Glutamatergic neuron (in vitro differentiated cells): ENCODE measurements at regions not wholly inside any gene's neighbourhood (a gene's known extent, or its start where the extent isn't known, plus 50 kb on each side); places are given as distances from the start of the nearest gene placed in this dataset.

ENCODE experiments used
- DNase-seq: peaks from one replicate; pipeline ENCODE4 v3.0.0; 2022
- H3K27ac Mint-ChIP-seq: one replicate; pipeline ENCODE4 v1.8.0; 2020; ENCODE audit warnings: mild to moderate bottlenecking, mixed read lengths, inconsistent platforms; ENCODE audit not compliant: unreplicated experiment
- H3K27me3 Mint-ChIP-seq: one replicate; pipeline ENCODE4 v1.8.0; 2020; ENCODE audit warnings: mild to moderate bottlenecking, moderate library complexity, mixed read lengths, inconsistent platforms; ENCODE audit not compliant: unreplicated experiment
- H3K36me3 Mint-ChIP-seq: one replicate; pipeline ENCODE4 v1.8.0; 2020; ENCODE audit warnings: mild to moderate bottlenecking, mixed read lengths, inconsistent platforms; ENCODE audit not compliant: unreplicated experiment
- H3K4me1 Mint-ChIP-seq: one replicate; pipeline ENCODE4 v1.8.0; 2020; ENCODE audit warnings: mild to moderate bottlenecking, low read depth, mixed read lengths, inconsistent platforms; ENCODE audit not compliant: unreplicated experiment
- H3K4me3 Mint-ChIP-seq: one replicate; pipeline ENCODE4 v1.8.0; 2020; ENCODE audit warnings: mild to moderate bottlenecking, mixed read lengths, inconsistent platforms; ENCODE audit not compliant: unreplicated experiment
- H3K9me3 Mint-ChIP-seq: one replicate; pipeline ENCODE4 v1.8.0; 2020; ENCODE audit warnings: mild to moderate bottlenecking, moderate library complexity, mixed read lengths, inconsistent platforms; ENCODE audit not compliant: unreplicated experiment
- TF ChIP-seq, protein P1 (sequence below): fragments of 200-600 bp; sonication (generic); IDR thresholded peaks from one replicate; pipeline ENCODE4 v1.5.0; 2021; ENCODE audit not compliant: partially characterized antibody, unreplicated experiment

DNA sequence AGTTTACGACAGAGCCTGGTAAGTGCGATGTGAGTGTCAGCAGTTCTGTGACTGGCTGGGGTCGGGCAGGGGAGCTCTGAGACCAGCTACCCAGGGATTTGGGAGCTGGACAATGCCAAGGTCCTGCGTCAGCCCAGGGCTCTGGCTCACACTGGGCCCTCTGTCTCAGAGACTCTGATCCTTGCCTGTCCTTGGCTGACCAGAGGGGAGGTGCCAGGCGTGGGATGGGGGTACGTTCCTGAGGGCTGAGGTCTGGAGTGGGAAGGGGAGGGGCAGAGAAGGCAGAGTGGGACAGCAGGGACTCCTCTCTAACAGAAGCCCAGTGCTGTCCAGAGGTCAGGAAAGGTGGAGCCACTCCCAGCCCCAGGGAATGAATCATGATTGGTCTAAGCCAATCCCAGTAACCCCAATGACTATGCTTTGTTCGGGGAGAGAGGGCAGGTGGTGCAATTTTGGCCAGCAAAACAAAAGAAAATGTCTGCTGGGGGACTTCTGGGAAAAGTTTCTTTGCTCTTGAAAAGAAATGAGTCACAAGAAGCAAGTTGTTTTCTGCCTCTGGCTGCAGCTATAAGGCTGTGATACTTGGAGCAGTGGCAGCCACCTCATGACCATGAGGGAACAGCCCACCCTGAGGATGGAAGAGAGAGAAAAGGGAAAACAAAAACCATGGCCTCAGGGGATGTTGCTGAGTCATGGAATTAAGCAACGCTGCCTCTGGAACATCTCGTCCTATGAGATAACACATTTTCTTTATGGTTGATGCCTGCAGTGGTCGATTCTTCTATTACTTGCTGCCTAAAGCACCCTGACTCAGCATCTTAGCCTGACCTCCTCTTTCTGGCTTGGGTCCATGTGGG is 108.3 kb downstream of the CHST1 start:
- Mint-ChIP-seq H3K4me1 (peaks cover 37% of the 10 kb centered on the region), H3K9me3 (peaks cover 18% of the 10 kb centered on the region), H3K27ac (peak overlapping the region; percentile 30), H3K27me3 (peaks cover 13% of the 10 kb centered on the region), H3K4me3 (peak overlapping the region; percentile 16), H3K36me3 (peaks cover 8% of the 10 kb centered on the region)
- DNase-seq, result no peak
- TF ChIP-seq, protein P1, sequence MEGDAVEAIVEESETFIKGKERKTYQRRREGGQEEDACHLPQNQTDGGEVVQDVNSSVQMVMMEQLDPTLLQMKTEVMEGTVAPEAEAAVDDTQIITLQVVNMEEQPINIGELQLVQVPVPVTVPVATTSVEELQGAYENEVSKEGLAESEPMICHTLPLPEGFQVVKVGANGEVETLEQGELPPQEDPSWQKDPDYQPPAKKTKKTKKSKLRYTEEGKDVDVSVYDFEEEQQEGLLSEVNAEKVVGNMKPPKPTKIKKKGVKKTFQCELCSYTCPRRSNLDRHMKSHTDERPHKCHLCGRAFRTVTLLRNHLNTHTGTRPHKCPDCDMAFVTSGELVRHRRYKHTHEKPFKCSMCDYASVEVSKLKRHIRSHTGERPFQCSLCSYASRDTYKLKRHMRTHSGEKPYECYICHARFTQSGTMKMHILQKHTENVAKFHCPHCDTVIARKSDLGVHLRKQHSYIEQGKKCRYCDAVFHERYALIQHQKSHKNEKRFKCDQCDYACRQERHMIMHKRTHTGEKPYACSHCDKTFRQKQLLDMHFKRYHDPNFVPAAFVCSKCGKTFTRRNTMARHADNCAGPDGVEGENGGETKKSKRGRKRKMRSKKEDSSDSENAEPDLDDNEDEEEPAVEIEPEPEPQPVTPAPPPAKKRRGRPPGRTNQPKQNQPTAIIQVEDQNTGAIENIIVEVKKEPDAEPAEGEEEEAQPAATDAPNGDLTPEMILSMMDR, result no peak

DNA sequence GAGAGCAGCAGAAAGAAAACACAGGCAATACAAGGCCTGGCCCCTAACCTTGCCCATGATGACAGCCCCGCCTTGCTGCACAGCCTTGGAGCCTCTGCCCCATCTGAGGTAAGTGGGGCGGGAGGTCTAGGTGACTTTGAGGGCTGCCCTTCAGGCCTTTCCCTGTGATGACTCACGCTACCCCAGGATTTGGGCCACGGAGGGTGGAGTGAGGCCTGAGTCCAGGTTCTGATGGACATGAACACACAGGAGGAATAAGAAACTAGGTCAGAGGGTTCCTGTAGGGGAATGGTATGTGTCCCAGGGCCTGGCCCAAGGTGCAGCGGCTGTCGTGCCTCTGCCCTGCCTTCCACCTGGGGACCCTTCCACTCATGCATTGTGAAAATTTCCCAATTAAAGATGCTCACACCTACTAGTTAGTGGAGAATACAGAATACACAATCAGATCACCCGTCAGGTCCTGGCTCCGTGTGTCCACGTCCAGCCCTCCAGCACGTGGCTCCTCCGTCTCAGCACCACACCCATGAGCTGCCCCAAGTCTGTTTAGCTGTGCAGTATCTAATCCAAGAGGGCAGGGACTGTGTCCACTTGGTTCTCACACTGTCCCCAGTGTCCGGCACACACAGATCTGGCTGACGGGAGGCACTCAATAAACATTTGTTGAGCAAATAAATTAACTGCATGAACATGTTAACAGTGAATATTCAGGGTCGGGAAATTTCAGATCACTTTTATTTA is 111.0 kb downstream of the CHST1 start:
- TF ChIP-seq, protein P1, result no peak
- no peak for DNase-seq
- H3K4me1 Mint-ChIP-seq, result peaks cover 31% of the 10 kb centered on the region
- peaks cover 17% of the 10 kb centered on the region for H3K9me3 Mint-ChIP-seq
- H3K27ac Mint-ChIP-seq, result peak overlapping the region; percentile 28
- no peak overlapping the region for H3K4me3 Mint-ChIP-seq
- peaks cover 8% of the 10 kb centered on the region for H3K27me3 Mint-ChIP-seq
- peaks cover 8% of the 10 kb centered on the region for H3K36me3 Mint-ChIP-seq

DNA sequence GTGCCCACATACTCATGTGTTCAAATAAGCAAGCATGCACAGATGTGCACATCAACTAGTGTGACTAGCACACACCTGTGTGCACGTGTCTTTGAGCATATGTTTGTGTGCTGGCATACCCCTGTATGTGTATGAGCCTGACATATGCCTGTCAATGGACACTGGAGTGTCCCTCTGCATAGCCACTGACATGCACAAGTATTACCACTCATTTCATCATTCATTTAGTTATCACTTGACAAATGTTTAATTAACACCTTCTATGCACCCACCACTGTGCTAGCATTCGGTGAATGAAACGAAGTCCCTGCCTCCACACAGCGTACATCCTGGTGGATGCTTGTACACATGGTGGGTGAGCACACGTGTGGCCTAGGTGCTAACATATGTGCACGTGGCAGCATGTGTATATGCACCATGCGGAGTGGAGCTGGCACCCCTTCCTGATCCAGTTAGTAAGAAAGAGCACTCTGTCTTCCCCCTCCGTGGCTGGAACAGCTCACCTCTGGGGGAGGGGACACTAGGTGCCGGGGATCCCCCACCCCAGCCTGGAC is 112.0 kb downstream of the CHST1 start:
- DNase-seq, result no peak
- Mint-ChIP-seq H3K36me3 (peaks cover 8% of the 10 kb centered on the region), H3K27me3 (peaks cover 11% of the 10 kb centered on the region), H3K4me3 (no peak overlapping the region), H3K4me1 (peaks cover 31% of the 10 kb centered on the region), H3K27ac (no peak overlapping the region), H3K9me3 (peaks cover 19% of the 10 kb centered on the region)
- TF ChIP-seq, protein P1, result no peak

DNA sequence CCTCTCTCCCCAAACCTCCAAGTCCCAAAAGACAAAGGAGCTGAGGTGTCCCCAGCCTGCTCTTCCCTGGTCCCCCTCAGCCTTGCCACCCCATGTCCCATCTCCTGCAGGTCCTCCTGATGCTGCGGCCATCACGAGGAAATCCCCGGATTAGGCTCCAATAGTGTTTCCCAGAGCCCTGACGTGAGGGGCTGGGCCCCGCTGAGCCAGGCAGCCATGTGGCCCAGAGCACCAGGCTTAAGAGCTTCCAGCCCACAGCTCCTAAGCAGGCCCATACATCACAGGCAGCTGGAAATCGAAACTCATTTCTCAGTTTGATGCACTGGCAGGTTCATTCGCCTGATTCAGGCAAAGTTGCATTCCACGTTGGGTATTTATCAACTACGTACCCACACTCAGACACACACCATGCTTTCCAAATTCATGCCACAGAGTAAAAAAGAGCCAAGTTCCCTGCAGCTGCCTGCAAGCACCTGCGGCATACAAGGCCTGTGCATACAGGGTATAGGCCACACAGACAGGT is 114.2 kb downstream of the CHST1 start:
- peaks cover 26% of the 10 kb centered on the region for H3K4me1 Mint-ChIP-seq
- no peaks in the 10 kb centered on the region for H3K36me3 Mint-ChIP-seq
- peaks cover 14% of the 10 kb centered on the region for H3K9me3 Mint-ChIP-seq
- H3K27ac Mint-ChIP-seq, result no peak overlapping the region
- H3K27me3 Mint-ChIP-seq, result peaks cover 9% of the 10 kb centered on the region
- H3K4me3 Mint-ChIP-seq, result no peak overlapping the region
- no peak for DNase-seq
- TF ChIP-seq, protein P1, result no peak
